Small intestine (tissue), 7 donors: ENCODE measurements at regions not wholly inside any gene's neighbourhood (a gene's known extent, or its start where the extent isn't known, plus 50 kb on each side); places are given as distances from the start of the nearest gene placed in this dataset.

Experiments
- DNase-seq, 2 donors: peaks; one replicate each; pipeline versions ENCODE4 v3.0.0 to v3.0.0-alpha.2; 2013
- FAIRE-seq: peaks from 2 replicates; lab custom pipeline; 2012; peaks lifted over from hg19 to GRCh38; lab: Jason Lieb, UNC
- H3K27ac ChIP-seq, 3 donors: one replicate each; pipeline ENCODE4 v1.5.1; 2013; ENCODE audit warnings: low read length in 2 of 3, mild to moderate bottlenecking in 2 of 3, control low read depth in 1 of 3, inconsistent platforms in 1 of 3, low read depth in 1 of 3, moderate library complexity in 1 of 3
- H3K27me3 ChIP-seq, 3 donors: one replicate each; pipeline ENCODE4 v1.6.1; 2013; ENCODE audit warnings: low read length in 3 of 3, inconsistent platforms in 1 of 3; ENCODE audit not compliant: control insufficient read depth in 3 of 3, insufficient read depth in 3 of 3
- H3K36me3 ChIP-seq, 3 donors: one replicate each; pipeline ENCODE4 v1.6.1; 2013; ENCODE audit warnings: low read length in 3 of 3, inconsistent platforms in 1 of 3, low read depth in 1 of 3, mild to moderate bottlenecking in 1 of 3, moderate library complexity in 1 of 3; ENCODE audit not compliant: control insufficient read depth in 3 of 3, insufficient read depth in 2 of 3
- H3K4me1 ChIP-seq, 3 donors: one replicate each; pipeline ENCODE4 v1.6.1; 2013; ENCODE audit warnings: low read length in 2 of 3, inconsistent platforms in 1 of 3, low read depth in 1 of 3, mild to moderate bottlenecking in 1 of 3, moderate library complexity in 1 of 3; ENCODE audit not compliant: control insufficient read depth in 3 of 3, insufficient read depth in 2 of 3
- H3K4me3 ChIP-seq, 3 donors: one replicate each; pipeline ENCODE4 v1.5.1; 2013; ENCODE audit warnings: low read length in 3 of 3, control low read depth in 1 of 3, inconsistent platforms in 1 of 3, low read depth in 1 of 3, mild to moderate bottlenecking in 1 of 3, moderate library complexity in 1 of 3
- H3K9me3 ChIP-seq, 2 donors: one replicate each; pipeline ENCODE4 v1.6.1; 2013; ENCODE audit warnings: low read depth in 1 of 2, low read length in 1 of 2; ENCODE audit not compliant: control insufficient read depth in 2 of 2, insufficient read depth in 1 of 2
- WGBS, 3 donors: extraction: QIAGEN DNeasy Blood & Tissue Kit; methylation state at CpG; one replicate each; pipeline ENCODE4 v1.1.7; 2013; 5-methylcytosine and 5-hydroxymethylcytosine counted together
- donor health status: healthy with polysubstance abuse.
- donor health status: control.
- donor health status: control.
- donor health status: Bipolar disorder and iron deficiency.
- donor health status: healthy.

DNA sequence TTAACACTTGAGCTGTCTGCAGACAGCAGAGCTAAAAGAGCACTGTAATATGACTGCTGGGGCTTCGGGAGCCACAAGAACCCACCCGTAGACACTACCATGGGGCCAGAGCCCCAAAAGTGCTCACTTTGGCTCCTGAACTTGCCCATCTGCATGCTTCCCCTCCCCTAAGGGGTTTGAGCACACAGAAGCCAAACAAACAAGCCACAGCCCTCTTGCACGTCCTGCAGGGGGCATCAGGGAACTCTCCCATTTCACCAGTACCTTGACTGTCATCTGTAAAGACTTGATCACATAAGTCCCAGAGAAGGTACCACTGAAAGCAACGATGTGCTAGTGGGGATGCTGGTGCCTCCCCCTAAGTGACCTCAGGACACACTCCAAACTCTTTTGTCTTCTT, 681.8 kb downstream of the SEMA5A start:
- peak in 1 of 2 donors; percentile 30 for DNase-seq

DNA sequence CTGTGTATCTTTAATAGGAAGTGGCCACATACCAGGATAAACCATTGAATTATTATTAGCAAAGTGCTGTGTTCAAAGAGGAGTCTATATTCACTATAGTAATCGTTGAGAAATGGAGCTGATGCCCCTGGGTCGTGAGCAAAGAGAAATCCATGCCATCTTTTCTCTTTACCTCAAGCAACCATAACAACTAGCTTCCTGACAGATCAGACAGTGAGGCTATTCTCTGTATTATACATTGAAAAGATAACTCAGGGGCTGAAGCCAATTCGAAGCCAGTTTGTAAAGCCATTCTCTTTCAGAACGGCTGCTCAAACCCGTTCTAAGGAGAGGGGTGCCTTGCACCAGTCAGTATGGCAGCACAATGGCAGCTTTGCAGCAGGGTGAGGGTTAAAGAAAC, 680.6 kb downstream of the SEMA5A start:
- Histone ChIP-seq H3K27ac (no peak overlapping the region), H3K36me3 (no peaks in the 10 kb centered on the region), H3K9me3 (peaks cover 0 to 5% of the 10 kb centered on the region in 2 donors), H3K4me1 (no peaks in the 10 kb centered on the region), H3K27me3 (no peaks in the 10 kb centered on the region), H3K4me3 (no peak overlapping the region)
- DNase-seq (no peak), FAIRE-seq (no peak)
- WGBS, 3 donors = 50 to 61% (median 60%) methylated on average over 5 of the region's 5 CpGs

More for the DNA sequence above, 681.8 kb downstream of the SEMA5A start:
- WGBS, 3 donors = 46 to 54% (median 48%) methylated on average over 4 of the region's 4 CpGs
- no peak for FAIRE-seq
- no peak overlapping the region for H3K4me3 ChIP-seq
- peaks cover 0 to 5% of the 10 kb centered on the region in 2 donors for H3K9me3 ChIP-seq
- H3K4me1 ChIP-seq = no peaks in the 10 kb centered on the region
- no peak overlapping the region for H3K27ac ChIP-seq
- H3K27me3 ChIP-seq = no peaks in the 10 kb centered on the region
- H3K36me3 ChIP-seq = no peaks in the 10 kb centered on the region

DNA sequence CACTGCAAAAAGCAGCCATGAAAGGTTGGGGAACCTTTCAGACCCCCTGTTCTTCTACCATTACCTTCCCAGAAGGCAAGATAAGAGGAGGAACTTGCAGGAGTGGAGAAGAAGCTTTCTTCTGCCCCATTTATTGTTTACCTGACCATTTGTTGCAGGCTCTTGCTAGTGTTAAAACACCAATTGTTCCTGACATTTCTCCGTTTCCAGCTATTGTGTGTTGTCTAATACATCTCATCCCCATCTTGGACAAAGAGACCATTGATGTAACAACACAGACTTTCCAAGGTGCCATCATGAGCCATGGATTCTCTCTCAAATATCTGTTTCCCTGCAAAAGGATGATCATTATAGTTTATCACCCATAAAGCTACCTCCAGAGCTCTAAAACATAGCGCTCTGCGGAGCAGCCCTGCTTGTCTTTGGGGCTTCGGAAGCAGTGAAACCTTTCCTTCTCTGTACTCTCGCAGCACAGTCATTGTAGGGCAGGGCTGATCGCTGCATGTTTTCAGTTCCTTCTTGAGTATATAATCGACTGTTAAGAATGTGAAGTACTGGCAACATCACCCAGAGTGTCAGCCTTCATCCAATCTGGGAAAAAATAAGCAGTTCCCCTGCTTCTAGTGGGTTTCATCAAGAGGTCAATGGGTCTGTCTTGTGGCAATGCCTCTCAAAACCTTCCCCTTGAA, 680.0 kb downstream of the SEMA5A start:
- Histone ChIP-seq H3K27me3 (no peaks in the 10 kb centered on the region), H3K27ac (no peak overlapping the region), H3K9me3 (peaks cover 0 to 5% of the 10 kb centered on the region in 2 donors), H3K36me3 (no peaks in the 10 kb centered on the region), H3K4me3 (no peak overlapping the region), H3K4me1 (no peaks in the 10 kb centered on the region)
- 81 to 84% (median 84%) methylated on average over 7 of the region's 7 CpGs for WGBS, 3 donors
- FAIRE-seq (no peak), DNase-seq (no peak)

- FAIRE-seq = no peak
- 72 to 85% (median 79%) methylated on average over 1 of the region's 1 CpG for WGBS, 3 donors
- H3K27me3 ChIP-seq = no peaks in the 10 kb centered on the region
- no peaks in the 10 kb centered on the region for H3K4me1 ChIP-seq
- H3K4me3 ChIP-seq = no peak overlapping the region
- no peaks in the 10 kb centered on the region for H3K36me3 ChIP-seq
- H3K27ac ChIP-seq = no peak overlapping the region
- peaks cover 0 to 5% of the 10 kb centered on the region in 2 donors for H3K9me3 ChIP-seq
- DNase-seq = no peak
Measured at GRCh38 chr5:8868283-8868682, 677.6 kb downstream of the SEMA5A start.

- Histone ChIP-seq H3K9me3 (no peaks in the 10 kb centered on the region), H3K27ac (no peak overlapping the region), H3K4me3 (no peak overlapping the region), H3K27me3 (no peaks in the 10 kb centered on the region), H3K36me3 (no peaks in the 10 kb centered on the region), H3K4me1 (no peaks in the 10 kb centered on the region)
- DNase-seq = no peak
- no peak for FAIRE-seq
- 57 to 70% (median 65%) methylated on average over 12 of the region's 12 CpGs for WGBS, 3 donors
Measured at GRCh38 chr5:8869932-8870331, 675.9 kb downstream of the SEMA5A start.

DNA sequence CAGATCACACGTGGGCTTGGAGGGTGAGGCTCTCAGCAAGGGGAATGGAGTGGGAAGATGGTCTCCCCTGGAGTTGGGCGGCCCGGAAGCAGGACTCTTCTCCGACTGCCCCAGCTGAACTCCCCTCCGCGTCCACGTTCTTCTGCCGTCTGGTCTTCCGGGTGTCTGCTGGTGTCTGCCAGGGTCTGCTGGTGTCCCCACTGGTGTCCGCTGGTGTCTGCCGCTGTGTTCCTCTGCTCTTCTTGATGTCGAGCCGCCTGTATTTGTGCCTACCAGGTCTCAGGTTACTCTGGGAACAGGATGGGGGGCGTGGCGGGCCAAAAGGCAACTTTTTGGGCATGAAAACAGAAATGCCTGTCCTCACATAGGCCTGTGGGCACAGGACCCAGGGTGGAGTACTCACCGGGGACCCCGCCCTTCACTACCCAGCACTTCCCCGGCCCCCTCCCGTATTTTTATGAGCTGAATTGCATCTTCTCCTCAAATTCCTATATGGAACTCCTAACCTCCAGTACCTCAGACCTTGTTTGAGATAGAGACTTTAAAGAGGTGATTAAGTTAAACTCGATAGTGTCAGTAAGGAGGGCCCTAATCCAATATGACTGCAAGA, 675.4 kb downstream of the SEMA5A start:
- WGBS, 3 donors = 77 to 85% (median 81%) methylated on average over 20 of the region's 20 CpGs
- no peak for FAIRE-seq

DNA sequence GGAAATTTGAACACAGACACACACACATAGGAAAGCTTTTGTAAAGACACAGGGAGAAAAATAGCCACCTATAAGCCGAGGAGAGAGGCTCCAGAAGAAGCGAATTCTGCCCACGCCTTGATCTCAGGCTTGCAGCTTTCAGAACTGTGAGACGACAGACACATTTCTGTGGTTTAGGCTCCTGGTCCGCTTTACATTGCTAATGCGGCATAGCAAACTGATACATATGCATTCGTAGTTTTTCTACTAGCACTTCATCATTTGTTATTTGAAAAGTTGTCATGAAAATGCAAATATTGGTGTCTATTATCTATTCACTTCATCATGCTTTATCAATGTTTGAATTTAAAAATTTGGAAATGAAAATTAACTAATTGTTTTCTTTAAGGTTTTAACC, 674.9 kb downstream of the SEMA5A start:
- H3K36me3 ChIP-seq = no peaks in the 10 kb centered on the region
- H3K4me3 ChIP-seq = no peak overlapping the region
- FAIRE-seq (no peak), DNase-seq (no peak)
- no peak overlapping the region for H3K27ac ChIP-seq
- no peaks in the 10 kb centered on the region for H3K9me3 ChIP-seq
- no peaks in the 10 kb centered on the region for H3K27me3 ChIP-seq
- no peaks in the 10 kb centered on the region for H3K4me1 ChIP-seq
- WGBS, 3 donors = 76 to 79% (median 79%) methylated on average over 7 of the region's 7 CpGs

More for the DNA sequence above, 675.4 kb downstream of the SEMA5A start:
- Histone ChIP-seq H3K27ac (no peak overlapping the region), H3K4me1 (no peaks in the 10 kb centered on the region), H3K27me3 (no peaks in the 10 kb centered on the region), H3K9me3 (no peaks in the 10 kb centered on the region), H3K36me3 (no peaks in the 10 kb centered on the region), H3K4me3 (no peak overlapping the region)
- DNase-seq = no peak

- H3K9me3 ChIP-seq = no peaks in the 10 kb centered on the region
- H3K36me3 ChIP-seq = no peaks in the 10 kb centered on the region
- H3K27me3 ChIP-seq = no peaks in the 10 kb centered on the region
- H3K4me1 ChIP-seq = no peaks in the 10 kb centered on the region
- no peak overlapping the region for H3K4me3 ChIP-seq
- no peak overlapping the region for H3K27ac ChIP-seq
- no peak for FAIRE-seq
- DNase-seq = no peak
- whole genome bisulfite sequencing, 3 donors = 59 to 79% (median 74%) methylated on average over 2 of the region's 2 CpGs
Measured at GRCh38 chr5:8871446-8871845, 674.4 kb downstream of the SEMA5A start.
